ENCODE measurements at regions not wholly inside any gene's neighbourhood (a gene's known extent, or its start where the extent isn't known, plus 50 kb on each side); places are given as distances from the start of the nearest gene placed in this dataset.

- no peak for DNase-seq (ENCODE audit: low spot score in 2 of 2)
- H3K4me1 ChIP-seq: no peaks in the 10 kb centered on the region
- no peaks in the 10 kb centered on the region for H3K36me3 ChIP-seq (replicated peaks)
- H3K27me3 ChIP-seq (ENCODE audit: low read depth): peaks cover 11% of the 10 kb centered on the region
- H3K4me3 ChIP-seq: no peak overlapping the region
- H3K9me3 ChIP-seq: no peaks in the 10 kb centered on the region
- in situ Hi-C loops (cut with MboI; ENCODE audit: low sequenced_read_pairs): no loop called here
Observed at GRCh38 chr20:63104312-63105181, 97.8 kb upstream of the BHLHE23 start.

GRCh38 chr20:63103402-63104311 lies 96.9 kb upstream of the BHLHE23 start:
- in situ Hi-C loops (cut with MboI; ENCODE audit: low sequenced_read_pairs): no loop called here
- no peaks in the 10 kb centered on the region for H3K4me1 ChIP-seq
- H3K36me3 ChIP-seq (replicated peaks): no peaks in the 10 kb centered on the region
- no peaks in the 10 kb centered on the region for H3K9me3 ChIP-seq
- peaks cover 11% of the 10 kb centered on the region for H3K27me3 ChIP-seq (ENCODE audit: low read depth)
- no peak for DNase-seq (ENCODE audit: low spot score in 2 of 2)
- H3K4me3 ChIP-seq: no peak overlapping the region

GRCh38 chr20:63102721-63103375 lies 96.1 kb upstream of the BHLHE23 start:
- in situ Hi-C loops (cut with MboI; ENCODE audit: low sequenced_read_pairs): no loop called here
- DNase-seq (ENCODE audit: low spot score in 2 of 2): no peak
- no peaks in the 10 kb centered on the region for H3K4me1 ChIP-seq
- H3K27me3 ChIP-seq (ENCODE audit: low read depth): peaks cover 11% of the 10 kb centered on the region
- no peak overlapping the region for H3K4me3 ChIP-seq
- no peaks in the 10 kb centered on the region for H3K9me3 ChIP-seq
- H3K36me3 ChIP-seq (replicated peaks): no peaks in the 10 kb centered on the region

- Histone ChIP-seq H3K27me3 (ENCODE audit: low read depth) (peaks cover 11% of the 10 kb centered on the region), H3K4me3 (peak overlapping the region; percentile 13), H3K4me1 (no peaks in the 10 kb centered on the region), H3K36me3 (replicated peaks) (no peaks in the 10 kb centered on the region), H3K9me3 (no peaks in the 10 kb centered on the region)
- in situ Hi-C loops (cut with MboI; ENCODE audit: low sequenced_read_pairs): no loop called here
- DNase-seq (ENCODE audit: low spot score in 2 of 2): no peak
Observed at GRCh38 chr20:63101781-63102720, 95.3 kb upstream of the BHLHE23 start.

- Histone ChIP-seq H3K9me3 (no peaks in the 10 kb centered on the region), H3K27me3 (ENCODE audit: low read depth) (peaks cover 12% of the 10 kb centered on the region), H3K4me1 (no peaks in the 10 kb centered on the region), H3K36me3 (replicated peaks) (no peaks in the 10 kb centered on the region), H3K4me3 (no peak overlapping the region)
- no peak for DNase-seq (ENCODE audit: low spot score in 2 of 2)
- in situ Hi-C loops (cut with MboI; ENCODE audit: low sequenced_read_pairs): no loop called here
Observed at GRCh38 chr20:63100926-63101699, 94.3 kb upstream of the BHLHE23 start.

- Histone ChIP-seq H3K27me3 (ENCODE audit: low read depth) (peaks cover 17% of the 10 kb centered on the region), H3K9me3 (no peaks in the 10 kb centered on the region), H3K36me3 (replicated peaks) (no peaks in the 10 kb centered on the region), H3K4me3 (no peak overlapping the region), H3K4me1 (no peaks in the 10 kb centered on the region)
- DNase-seq (ENCODE audit: low spot score in 2 of 2): no peak
- in situ Hi-C loops (cut with MboI; ENCODE audit: low sequenced_read_pairs): no loop called here
Observed at GRCh38 chr20:63100174-63100925, 93.6 kb upstream of the BHLHE23 start.

GRCh38 chr20:63099456-63100173 lies 92.9 kb upstream of the BHLHE23 start:
- peak in 1 of 2 experiments; percentile 3 for DNase-seq (ENCODE audit: low spot score in 2 of 2)
- in situ Hi-C loops (cut with MboI; ENCODE audit: low sequenced_read_pairs): no loop called here
- no peaks in the 10 kb centered on the region for H3K36me3 ChIP-seq (replicated peaks)
- H3K27me3 ChIP-seq (ENCODE audit: low read depth): peaks cover 24% of the 10 kb centered on the region
- no peaks in the 10 kb centered on the region for H3K4me1 ChIP-seq
- H3K4me3 ChIP-seq: no peak overlapping the region
- H3K9me3 ChIP-seq: no peaks in the 10 kb centered on the region

GRCh38 chr20:63098195-63098810 lies 91.5 kb upstream of the BHLHE23 start:
- Histone ChIP-seq H3K4me3 (no peak overlapping the region), H3K27me3 (ENCODE audit: low read depth) (peaks cover 37% of the 10 kb centered on the region), H3K9me3 (no peaks in the 10 kb centered on the region), H3K36me3 (replicated peaks) (no peaks in the 10 kb centered on the region), H3K4me1 (no peaks in the 10 kb centered on the region)
- DNase-seq (ENCODE audit: low spot score in 2 of 2): no peak
- in situ Hi-C loops (cut with MboI; ENCODE audit: low sequenced_read_pairs): no loop called here

GRCh38 chr20:63097336-63097831 lies 90.6 kb upstream of the BHLHE23 start:
- H3K4me1 ChIP-seq: no peaks in the 10 kb centered on the region
- no peaks in the 10 kb centered on the region for H3K9me3 ChIP-seq
- no peak overlapping the region for H3K4me3 ChIP-seq
- no peak for DNase-seq (ENCODE audit: low spot score in 2 of 2)
- H3K27me3 ChIP-seq (ENCODE audit: low read depth): peaks cover 40% of the 10 kb centered on the region
- in situ Hi-C loops (cut with MboI; ENCODE audit: low sequenced_read_pairs): no loop called here
- H3K36me3 ChIP-seq (replicated peaks): no peaks in the 10 kb centered on the region

GRCh38 chr20:63096681-63097335 lies 90.0 kb upstream of the BHLHE23 start:
- H3K4me1 ChIP-seq: no peaks in the 10 kb centered on the region
- peaks cover 40% of the 10 kb centered on the region for H3K27me3 ChIP-seq (ENCODE audit: low read depth)
- H3K4me3 ChIP-seq: no peak overlapping the region
- no peaks in the 10 kb centered on the region for H3K36me3 ChIP-seq (replicated peaks)
- in situ Hi-C loops (cut with MboI; ENCODE audit: low sequenced_read_pairs): no loop called here
- peak in 1 of 2 experiments; percentile 4 for DNase-seq (ENCODE audit: low spot score in 2 of 2)
- no peaks in the 10 kb centered on the region for H3K9me3 ChIP-seq

All from HAP-1 (cell line).